Vagina (tissue), 2 donors: ENCODE measurements at regions not wholly inside any gene's neighbourhood (a gene's known extent, or its start where the extent isn't known, plus 50 kb on each side); places are given as distances from the start of the nearest gene placed in this dataset.

Source experiments
- POLR2A ChIP-seq, 2 donors: fragments of 450-650 bp; IDR thresholded peaks; one replicate each; pipeline ENCODE4 v1.6.1; 2017; ENCODE audit warnings: antibody characterized with exemption in 2 of 2, mild to moderate bottlenecking in 2 of 2, moderate library complexity in 2 of 2
- POLR2AphosphoS5 ChIP-seq, 2 donors: sonication (generic); formaldehyde crosslinking; IDR thresholded peaks; one replicate each; pipeline ENCODE4 v1.9.0; 2017; ENCODE audit warnings: antibody characterized with exemption in 2 of 2, mild to moderate bottlenecking in 2 of 2, low read depth in 1 of 2; ENCODE audit not compliant: insufficient read depth in 1 of 2
- TF ChIP-seq, protein P1 (sequence below), 3 experiments: fragments of 450-650 bp in 2 of 3; fragments of 200-600 bp in 1 of 3; sonication (generic) in 1 of 3; IDR thresholded peaks; one replicate each; pipeline ENCODE4 v1.5.1; 2017 to 2019; ENCODE audit warnings: antibody characterized with exemption in 3 of 3, mild to moderate bottlenecking in 2 of 3, moderate library complexity in 2 of 3

DNA sequence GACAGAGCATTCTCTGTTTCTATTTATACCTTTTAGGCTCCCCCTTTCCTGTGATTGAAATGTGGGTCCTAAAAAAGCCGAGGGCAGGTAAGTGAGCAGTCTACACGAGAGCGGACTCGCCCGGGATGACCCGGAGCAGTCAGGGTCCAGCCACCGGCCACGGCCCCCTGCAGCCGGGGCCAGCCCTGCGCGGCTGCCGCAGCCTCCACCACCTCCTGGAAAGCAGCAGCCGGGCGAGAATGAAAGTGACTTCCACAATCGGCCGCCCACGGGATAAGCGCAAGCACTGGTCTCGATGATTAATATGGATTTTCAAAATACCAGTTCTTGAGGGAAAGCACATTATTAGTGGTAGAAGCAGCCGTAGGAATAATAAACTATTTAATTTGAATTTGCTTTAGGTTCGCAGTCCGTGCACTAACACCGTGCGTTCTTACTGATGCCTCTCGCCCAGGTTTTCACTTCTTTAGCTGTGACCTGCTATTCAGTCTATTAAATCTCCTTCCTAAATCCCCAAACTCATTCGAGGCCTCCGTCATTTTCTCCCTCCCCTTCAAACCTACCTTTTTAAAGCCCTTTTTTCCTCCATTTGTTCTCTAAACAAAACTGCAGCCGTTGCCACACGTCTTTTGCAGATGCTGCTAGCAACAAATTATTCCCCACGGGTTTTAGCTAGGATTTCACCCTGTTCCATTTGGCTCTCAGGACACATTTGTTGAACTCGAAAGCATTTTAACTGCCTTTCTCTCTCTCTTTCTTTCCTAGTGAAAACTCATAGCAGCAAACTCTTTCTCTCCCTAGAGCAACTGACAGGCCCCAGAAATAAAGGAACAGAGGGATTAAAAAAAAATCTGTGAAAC, 1015.1 kb upstream of the PIK3C3 start:
- TF ChIP-seq, protein P1, sequence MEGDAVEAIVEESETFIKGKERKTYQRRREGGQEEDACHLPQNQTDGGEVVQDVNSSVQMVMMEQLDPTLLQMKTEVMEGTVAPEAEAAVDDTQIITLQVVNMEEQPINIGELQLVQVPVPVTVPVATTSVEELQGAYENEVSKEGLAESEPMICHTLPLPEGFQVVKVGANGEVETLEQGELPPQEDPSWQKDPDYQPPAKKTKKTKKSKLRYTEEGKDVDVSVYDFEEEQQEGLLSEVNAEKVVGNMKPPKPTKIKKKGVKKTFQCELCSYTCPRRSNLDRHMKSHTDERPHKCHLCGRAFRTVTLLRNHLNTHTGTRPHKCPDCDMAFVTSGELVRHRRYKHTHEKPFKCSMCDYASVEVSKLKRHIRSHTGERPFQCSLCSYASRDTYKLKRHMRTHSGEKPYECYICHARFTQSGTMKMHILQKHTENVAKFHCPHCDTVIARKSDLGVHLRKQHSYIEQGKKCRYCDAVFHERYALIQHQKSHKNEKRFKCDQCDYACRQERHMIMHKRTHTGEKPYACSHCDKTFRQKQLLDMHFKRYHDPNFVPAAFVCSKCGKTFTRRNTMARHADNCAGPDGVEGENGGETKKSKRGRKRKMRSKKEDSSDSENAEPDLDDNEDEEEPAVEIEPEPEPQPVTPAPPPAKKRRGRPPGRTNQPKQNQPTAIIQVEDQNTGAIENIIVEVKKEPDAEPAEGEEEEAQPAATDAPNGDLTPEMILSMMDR (IDR thresholded peaks at IDR 0.05), result no peak
- TF ChIP-seq POLR2A (IDR thresholded peaks at IDR 0.05), result no peak
- no peak for TF ChIP-seq POLR2AphosphoS5 (IDR thresholded peaks at IDR 0.05; ENCODE audit: insufficient read depth in 1 of 2, low read depth in 1 of 2)
